ENCODE measurements at regions not wholly inside any gene's neighbourhood (a gene's known extent, or its start where the extent isn't known, plus 50 kb on each side); places are given as distances from the start of the nearest gene placed in this dataset.
A peak's percentile ranks its signal among the peaks of the same experiment; 100 is the strongest.

DNA sequence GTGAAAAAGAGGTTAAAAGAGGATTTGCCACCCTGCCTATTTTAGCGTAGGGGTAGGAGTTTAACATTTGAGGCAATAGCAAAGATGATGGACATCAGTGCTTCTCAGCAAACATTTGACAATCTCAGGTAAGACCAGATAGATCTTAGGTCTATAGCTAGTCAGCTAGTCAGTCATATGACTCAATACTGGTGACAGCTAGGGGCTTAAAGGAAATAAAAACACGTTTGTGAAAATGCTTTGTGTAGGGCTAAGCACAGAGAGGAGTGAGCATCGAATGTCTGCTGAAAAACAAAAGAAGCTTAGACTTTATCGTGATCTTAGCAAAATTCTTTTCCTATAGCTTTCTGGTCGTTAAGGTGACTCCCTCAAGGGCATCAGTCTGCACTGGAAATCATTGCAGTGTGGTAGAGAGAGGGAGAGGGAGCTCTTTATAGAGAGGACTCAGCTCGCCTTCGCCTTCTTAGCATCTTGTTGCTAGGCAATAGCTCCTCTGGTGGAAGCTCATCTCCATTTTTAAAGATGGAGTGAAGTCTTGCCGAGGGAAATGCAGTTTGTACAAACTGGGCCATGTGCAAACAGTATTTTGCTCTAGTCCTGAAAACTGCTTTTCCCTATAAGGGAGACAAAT is 62.8 kb upstream of the SLC38A11 start:
- no CpG with 5 or more reads among the region's 8 CpGs for WGBS (ENCODE audit: extremely low coverage, insufficient read length, low lambda C conversion rate)
- TF ChIP-seq, protein P1, sequence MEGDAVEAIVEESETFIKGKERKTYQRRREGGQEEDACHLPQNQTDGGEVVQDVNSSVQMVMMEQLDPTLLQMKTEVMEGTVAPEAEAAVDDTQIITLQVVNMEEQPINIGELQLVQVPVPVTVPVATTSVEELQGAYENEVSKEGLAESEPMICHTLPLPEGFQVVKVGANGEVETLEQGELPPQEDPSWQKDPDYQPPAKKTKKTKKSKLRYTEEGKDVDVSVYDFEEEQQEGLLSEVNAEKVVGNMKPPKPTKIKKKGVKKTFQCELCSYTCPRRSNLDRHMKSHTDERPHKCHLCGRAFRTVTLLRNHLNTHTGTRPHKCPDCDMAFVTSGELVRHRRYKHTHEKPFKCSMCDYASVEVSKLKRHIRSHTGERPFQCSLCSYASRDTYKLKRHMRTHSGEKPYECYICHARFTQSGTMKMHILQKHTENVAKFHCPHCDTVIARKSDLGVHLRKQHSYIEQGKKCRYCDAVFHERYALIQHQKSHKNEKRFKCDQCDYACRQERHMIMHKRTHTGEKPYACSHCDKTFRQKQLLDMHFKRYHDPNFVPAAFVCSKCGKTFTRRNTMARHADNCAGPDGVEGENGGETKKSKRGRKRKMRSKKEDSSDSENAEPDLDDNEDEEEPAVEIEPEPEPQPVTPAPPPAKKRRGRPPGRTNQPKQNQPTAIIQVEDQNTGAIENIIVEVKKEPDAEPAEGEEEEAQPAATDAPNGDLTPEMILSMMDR (conservative IDR thresholded peaks at IDR 0.05) = no peak

More for the DNA sequence above, 62.8 kb upstream of the SLC38A11 start:
- peak; percentile 56 for DNase-seq
- Histone ChIP-seq H3K9ac (ENCODE audit: extremely low read depth, insufficient read length, low read length) (no peak overlapping the region), H3K4me1 (ENCODE audit: insufficient read depth, low read length) (no peaks in the 10 kb centered on the region; the same call in 1 of the 2 replicates), H2AK5ac (ENCODE audit: insufficient read length, low read length) (no peak overlapping the region), H4K91ac (ENCODE audit: insufficient read length, low read depth, low read length) (no peak overlapping the region), H3K56ac (ENCODE audit: insufficient read length, low read depth, low read length) (no peak overlapping the region), H2BK20ac (ENCODE audit: low read depth, low read length, poor library complexity, severe bottlenecking) (no peak overlapping the region), H3T11ph (ENCODE audit: low read length) (no peak overlapping the region), H3K79me2 (ENCODE audit: insufficient read depth, low read length) (no peaks in the 10 kb centered on the region), H4K5ac (ENCODE audit: insufficient read length, low read depth, low read length) (no peak overlapping the region), H4K20me1 (ENCODE audit: control insufficient read depth, insufficient read depth, insufficient read length) (no peaks in the 10 kb centered on the region), H3K79me1 (ENCODE audit: insufficient read depth, low read depth, low read length, poor library complexity, severe bottlenecking) (no peaks in the 10 kb centered on the region), H3K9me3 (ENCODE audit: control insufficient read depth, low read depth, low read length) (no peaks in the 10 kb centered on the region), H2BK5ac (ENCODE audit: insufficient read length, low read length) (no peak overlapping the region), H4K8ac (replicated peaks; ENCODE audit: insufficient read length, low read depth, low read length) (no peak overlapping the region), H3K4me2 (ENCODE audit: insufficient read depth, insufficient read length, low read length) (no peak overlapping the region), H3K23ac (ENCODE audit: insufficient read length, low read depth, low read length) (no peak overlapping the region), H3K27me3 (ENCODE audit: insufficient read depth, low read length) (no peaks in the 10 kb centered on the region), H2BK15ac (ENCODE audit: low read depth, low read length) (no peak overlapping the region), H2BK12ac (ENCODE audit: insufficient read length, low read depth, low read length) (no peak overlapping the region), H3K14ac (ENCODE audit: insufficient read depth, low read length) (no peak overlapping the region), H3K4ac (ENCODE audit: low read depth, low read length) (no peak overlapping the region), H2BK120ac (ENCODE audit: low read depth, low read length, poor library complexity, severe bottlenecking) (no peak overlapping the region), H3K18ac (ENCODE audit: insufficient read length, low read depth, low read length) (no peak overlapping the region), H3K27ac (ENCODE audit: insufficient read length, low read depth, low read length) (no peak overlapping the region), H3K23me2 (ENCODE audit: insufficient read length, low read depth, low read length, poor library complexity, severe bottlenecking) (no peaks in the 10 kb centered on the region), H2AFZ (ENCODE audit: low read length) (no peak overlapping the region)
- Mint-ChIP-seq H3K4me3 (no peak overlapping the region), H3K36me3 (ENCODE audit: insufficient read depth in 1 of 3, low read depth in 3 of 3) (peaks cover 0 to 8% (median 0%) of the 10 kb centered on the region in 3 experiments; a peak in 3 of 7 replicates), H3K27ac (no peak overlapping the region), H3K4me1 (peaks cover 0 to 7% of the 10 kb centered on the region in 2 experiments; a peak in 2 of 4 replicates), H3K9me3 (no peaks in the 10 kb centered on the region), H3K27me3 (ENCODE audit: low read depth) (peaks cover 2% of the 10 kb centered on the region; the same call in 1 of the 2 replicates)
